ENCODE measurements at regions not wholly inside any gene's neighbourhood (a gene's known extent, or its start where the extent isn't known, plus 50 kb on each side); places are given as distances from the start of the nearest gene placed in this dataset.

GRCh38 chrX:79645749-79646148 lies 278.6 kb upstream of the ITM2A start:
- no peak for DNase-seq (ENCODE audit: low read depth)

GRCh38 chrX:79631526-79631925 lies 264.4 kb upstream of the ITM2A start:
- DNase-seq (ENCODE audit: low read depth) = no peak

GRCh38 chrX:79630033-79631009 lies 263.2 kb upstream of the ITM2A start:
- DNase-seq (ENCODE audit: low read depth) = no peak

- no peak for DNase-seq (ENCODE audit: low read depth)
Observed at GRCh38 chrX:79623098-79623762, 256.1 kb upstream of the ITM2A start.

- no peak for DNase-seq (ENCODE audit: low read depth)
Observed at GRCh38 chrX:79618280-79618679, 251.1 kb upstream of the ITM2A start.

- no peak for DNase-seq (ENCODE audit: low read depth)
Observed at GRCh38 chrX:79604364-79604763, 237.2 kb upstream of the ITM2A start.

GRCh38 chrX:79601341-79602131 lies 234.4 kb upstream of the ITM2A start:
- no peak for DNase-seq (ENCODE audit: low read depth)

- DNase-seq (ENCODE audit: low read depth) = no peak
Observed at GRCh38 chrX:79592259-79592658, 225.1 kb upstream of the ITM2A start.

- no peak for DNase-seq (ENCODE audit: low read depth)
Observed at GRCh38 chrX:79588233-79588632, 221.1 kb upstream of the ITM2A start.

GRCh38 chrX:79573760-79574159 lies 206.6 kb upstream of the ITM2A start:
- no peak for DNase-seq (ENCODE audit: low read depth)

GRCh38 chrX:79572566-79572965 lies 205.4 kb upstream of the ITM2A start:
- no peak for DNase-seq (ENCODE audit: low read depth)

GRCh38 chrX:79570524-79571240 lies 203.5 kb upstream of the ITM2A start:
- DNase-seq (ENCODE audit: low read depth) = no peak

GRCh38 chrX:79568309-79568708 lies 201.2 kb upstream of the ITM2A start:
- no peak for DNase-seq (ENCODE audit: low read depth)

GRCh38 chrX:79564362-79564761 lies 197.2 kb upstream of the ITM2A start:
- DNase-seq (ENCODE audit: low read depth) = no peak

- DNase-seq (ENCODE audit: low read depth) = no peak
Observed at GRCh38 chrX:79559290-79559689, 192.2 kb upstream of the ITM2A start.

- no peak for DNase-seq (ENCODE audit: low read depth)
Observed at GRCh38 chrX:79557212-79557611, 190.1 kb upstream of the ITM2A start.

GRCh38 chrX:79556800-79557199 lies 189.7 kb upstream of the ITM2A start:
- no peak for DNase-seq (ENCODE audit: low read depth)

GRCh38 chrX:79530310-79531108 lies 163.4 kb upstream of the ITM2A start:
- DNase-seq (ENCODE audit: low read depth) = no peak

- DNase-seq (ENCODE audit: low read depth) = no peak
Observed at GRCh38 chrX:79524642-79525041, 157.5 kb upstream of the ITM2A start.

GRCh38 chrX:79515529-79515928 lies 148.4 kb upstream of the ITM2A start:
- DNase-seq (ENCODE audit: low read depth) = no peak

GRCh38 chrX:79511799-79512198 lies 144.7 kb upstream of the ITM2A start:
- no peak for DNase-seq (ENCODE audit: low read depth)

All from forelimb muscle (tissue), 1 donor.